ENCODE measurements at regions not wholly inside any gene's neighbourhood (a gene's known extent, or its start where the extent isn't known, plus 50 kb on each side); places are given as distances from the start of the nearest gene placed in this dataset.

GRCh38 chr5:173699966-173700365, 83.5 kb upstream of the BOD1 start:
- CTCF ChIA-PET: interaction anchor here (0.7 kb wide), 1 partner anchor 185 kb away, joined by 3 read pairs; no protein-coding TSS in a partner anchor
- intact Hi-C loops (cut with micrococcal nuclease; ENCODE audit: unreplicated experiment): no loop called here
- H3K9me3 ChIP-seq (ENCODE audit: control insufficient read depth, insufficient read depth, low read depth, low read length): no peaks in the 10 kb centered on the region
- POLR2A ChIA-PET: no interaction called here
- DNase-seq (ENCODE audit: low read depth, low spot score) (no peak), ATAC-seq (no peak)
- H3K4me1 ChIP-seq (ENCODE audit: control insufficient read depth, insufficient read depth, low read length): no peaks in the 10 kb centered on the region
- in situ Hi-C loops (cut with HindIII; ENCODE audit: low pct_unique_long_range_greater_than_20kb, low sequenced_read_pairs): no loop called here
- BruUV-seq (replicated peaks): no TSS peak
- no peaks in the 10 kb centered on the region for H3K27me3 ChIP-seq (ENCODE audit: control insufficient read depth, insufficient read depth, low read length)
- no peaks in the 10 kb centered on the region; the same call in 1 of the 2 replicates for H3K36me3 ChIP-seq (ENCODE audit: control insufficient read depth, insufficient read depth, low read length)
- TF ChIP-seq POLR2AphosphoS5 (IDR thresholded peaks at IDR 0.05; ENCODE audit: low read depth, low read length) (no peak), SIN3A (IDR thresholded peaks at IDR 0.05; ENCODE audit: borderline replicate concordance, insufficient read depth, low read depth, low read length) (no peak), REST (IDR thresholded peaks at IDR 0.05; ENCODE audit: insufficient read depth in 1 of 2, low read depth in 2 of 2, low read length in 1 of 2) (no peak), CTCF (IDR thresholded peaks at IDR 0.05) (no peak), TCF7L2 (IDR thresholded peaks at IDR 0.05; ENCODE audit: low read depth, low read length) (no peak)
- no peak overlapping the region for H3K27ac ChIP-seq (ENCODE audit: low read length)
- no peak overlapping the region for H3K4me3 ChIP-seq (ENCODE audit: low read depth in 2 of 2, low read length in 2 of 2)

- Histone ChIP-seq H3K27ac (ENCODE audit: low read length) (no peak overlapping the region), H3K27me3 (ENCODE audit: control insufficient read depth, insufficient read depth, low read length) (no peaks in the 10 kb centered on the region), H3K36me3 (ENCODE audit: control insufficient read depth, insufficient read depth, low read length) (no peaks in the 10 kb centered on the region; the same call in 1 of the 2 replicates), H3K4me3 (ENCODE audit: low read depth in 2 of 2, low read length in 2 of 2) (no peak overlapping the region), H3K4me1 (ENCODE audit: control insufficient read depth, insufficient read depth, low read length) (no peaks in the 10 kb centered on the region), H3K9me3 (ENCODE audit: control insufficient read depth, insufficient read depth, low read depth, low read length) (no peaks in the 10 kb centered on the region)
- intact Hi-C loops (cut with micrococcal nuclease; ENCODE audit: unreplicated experiment): no loop called here
- no peak for TF ChIP-seq REST (IDR thresholded peaks at IDR 0.05; ENCODE audit: insufficient read depth in 1 of 2, low read depth in 2 of 2, low read length in 1 of 2)
- no peak for TF ChIP-seq POLR2AphosphoS5 (IDR thresholded peaks at IDR 0.05; ENCODE audit: low read depth, low read length)
- no peak for TF ChIP-seq CTCF (IDR thresholded peaks at IDR 0.05)
- TF ChIP-seq SIN3A (IDR thresholded peaks at IDR 0.05; ENCODE audit: borderline replicate concordance, insufficient read depth, low read depth, low read length): no peak
- no peak for TF ChIP-seq TCF7L2 (IDR thresholded peaks at IDR 0.05; ENCODE audit: low read depth, low read length)
- no TSS peak for BruUV-seq (replicated peaks)
- CTCF ChIA-PET: no interaction called here
- in situ Hi-C loops (cut with HindIII; ENCODE audit: low pct_unique_long_range_greater_than_20kb, low sequenced_read_pairs): no loop called here
- ATAC-seq (no peak), DNase-seq (ENCODE audit: low read depth, low spot score) (no peak)
- POLR2A ChIA-PET: no interaction called here
These were observed 87.0 kb upstream of the BOD1 start for GRCh38 chr5:173703466-173703865.
